ENCODE measurements at regions not wholly inside any gene's neighbourhood (a gene's known extent, or its start where the extent isn't known, plus 50 kb on each side); places are given as distances from the start of the nearest gene placed in this dataset.

DNA sequence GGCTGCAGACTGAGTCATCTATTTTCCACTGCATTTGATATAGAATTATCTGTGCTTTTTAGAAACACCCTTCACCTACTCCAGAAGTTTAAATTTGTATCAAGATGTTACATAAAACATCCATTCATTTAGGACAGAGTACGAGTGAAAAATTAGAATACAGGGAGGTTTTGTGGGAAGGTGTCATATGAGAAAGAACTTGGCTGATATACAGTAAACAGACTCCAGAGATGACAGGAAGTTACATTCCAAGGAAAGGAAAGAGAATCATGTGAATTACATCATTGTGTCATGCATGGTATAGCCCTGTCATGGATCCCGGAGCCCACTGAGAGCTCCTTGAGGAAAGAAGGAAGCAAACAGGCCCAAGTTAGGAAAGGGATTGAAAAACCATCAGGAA, 341.5 kb upstream of the PKDCC start:
- Mint-ChIP-seq H3K4me1 (ENCODE audit: low read depth) (no peaks in the 10 kb centered on the region), H3K36me3 (ENCODE audit: low read depth) (no peaks in the 10 kb centered on the region), H3K27me3 (ENCODE audit: low read depth) (no peaks in the 10 kb centered on the region), H3K4me3 (no peak overlapping the region), H3K27ac (no peak overlapping the region), H3K9me3 (no peaks in the 10 kb centered on the region)
- DNase-seq (ENCODE audit: low spot score): no peak

GRCh38 chr2:41707790-41708451, 339.9 kb upstream of the PKDCC start:
- H3K27ac Mint-ChIP-seq: no peak overlapping the region
- no peak overlapping the region for H3K4me3 Mint-ChIP-seq
- no peaks in the 10 kb centered on the region for H3K27me3 Mint-ChIP-seq (ENCODE audit: low read depth)
- H3K9me3 Mint-ChIP-seq: no peaks in the 10 kb centered on the region
- no peaks in the 10 kb centered on the region for H3K36me3 Mint-ChIP-seq (ENCODE audit: low read depth)
- DNase-seq (ENCODE audit: low spot score): no peak
- H3K4me1 Mint-ChIP-seq (ENCODE audit: low read depth): no peaks in the 10 kb centered on the region

DNA sequence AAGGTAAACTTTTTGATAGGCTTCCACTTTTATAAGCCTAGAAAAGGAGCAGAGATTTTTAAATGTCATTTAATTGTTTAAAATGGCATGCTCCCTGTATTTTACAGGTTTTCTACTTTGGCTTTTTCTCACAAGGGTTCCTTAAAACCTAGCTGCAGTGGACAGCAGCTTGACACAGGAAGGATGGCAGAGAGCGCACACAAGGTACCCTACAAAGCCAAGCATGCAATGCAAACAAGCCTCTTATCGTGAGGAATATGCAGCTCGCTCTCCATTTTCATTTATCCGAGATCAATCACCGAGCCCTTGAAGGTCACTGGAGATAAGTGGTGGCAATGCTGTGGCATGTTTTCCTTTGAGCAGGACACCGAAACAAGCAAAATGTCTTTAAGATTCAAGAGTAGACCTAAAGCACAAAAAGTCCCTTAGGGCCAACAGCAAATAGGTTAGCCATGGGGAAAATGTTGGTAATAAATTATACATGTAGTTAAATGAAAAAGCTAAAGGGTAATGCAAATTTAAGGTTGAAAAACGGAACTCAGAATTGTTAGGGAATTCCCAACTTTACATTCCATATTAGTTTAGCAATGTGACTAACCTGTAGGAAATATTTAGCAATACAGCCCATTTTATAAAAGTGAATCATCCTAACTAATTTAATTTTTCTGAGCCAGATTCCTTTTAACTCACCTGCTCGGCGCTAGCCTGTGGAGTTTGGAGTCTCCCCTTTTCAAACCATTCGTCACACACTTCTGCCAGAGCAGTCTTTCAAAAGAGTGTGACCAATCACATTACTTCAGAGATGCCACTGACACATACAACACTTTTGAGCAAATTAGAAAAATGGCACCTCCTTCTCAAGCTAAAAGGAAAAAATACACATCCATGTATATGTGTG, 337.9 kb upstream of the PKDCC start:
- Mint-ChIP-seq H3K36me3 (ENCODE audit: low read depth) (no peaks in the 10 kb centered on the region), H3K9me3 (no peaks in the 10 kb centered on the region), H3K27me3 (ENCODE audit: low read depth) (no peaks in the 10 kb centered on the region), H3K4me1 (ENCODE audit: low read depth) (no peaks in the 10 kb centered on the region), H3K4me3 (no peak overlapping the region), H3K27ac (no peak overlapping the region)
- no peak for DNase-seq (ENCODE audit: low spot score)

DNA sequence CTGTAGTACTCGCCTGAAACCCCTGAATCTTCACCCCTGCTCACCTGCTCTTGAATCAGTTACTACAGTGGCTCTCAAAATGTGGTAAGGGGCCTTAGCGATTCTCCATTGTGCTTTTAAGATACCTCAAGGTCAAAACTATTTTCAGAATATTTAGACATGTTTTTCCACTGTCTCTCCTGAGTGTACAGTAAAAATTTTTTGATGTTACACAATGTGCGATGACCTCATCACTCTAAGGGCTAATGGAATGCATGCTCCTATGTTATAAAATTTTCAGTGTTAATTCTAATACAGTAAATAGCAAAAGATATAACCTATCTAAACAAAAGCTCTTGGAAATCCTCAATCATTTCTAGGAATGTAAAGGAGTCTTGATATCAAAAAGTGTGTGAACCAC, 336.9 kb upstream of the PKDCC start:
- Mint-ChIP-seq H3K4me3 (no peak overlapping the region), H3K27me3 (ENCODE audit: low read depth) (no peaks in the 10 kb centered on the region), H3K4me1 (ENCODE audit: low read depth) (peaks cover 3% of the 10 kb centered on the region), H3K9me3 (no peaks in the 10 kb centered on the region), H3K27ac (no peak overlapping the region), H3K36me3 (ENCODE audit: low read depth) (no peaks in the 10 kb centered on the region)
- no peak for DNase-seq (ENCODE audit: low spot score)

DNA sequence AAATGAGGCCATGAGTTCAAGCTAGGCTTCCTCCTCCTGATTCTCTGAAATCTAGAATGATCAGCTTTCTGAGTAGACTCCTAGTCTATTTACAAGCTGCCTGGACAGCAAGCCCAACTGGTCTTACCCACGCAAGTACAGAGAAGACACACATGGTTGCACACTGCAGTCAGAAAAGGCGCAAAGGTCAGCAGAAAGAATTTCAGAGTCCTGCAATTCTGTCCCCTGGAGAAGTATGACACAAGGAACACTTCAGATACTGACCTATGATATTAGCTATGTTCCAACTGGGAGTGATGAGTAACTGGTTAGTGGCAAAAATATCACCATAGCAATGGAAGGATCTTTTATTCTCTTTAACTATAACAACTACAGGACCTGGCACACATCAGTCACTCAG, 336.1 kb upstream of the PKDCC start:
- Mint-ChIP-seq H3K4me3 (no peak overlapping the region), H3K27ac (no peak overlapping the region), H3K9me3 (no peaks in the 10 kb centered on the region), H3K36me3 (ENCODE audit: low read depth) (no peaks in the 10 kb centered on the region), H3K4me1 (ENCODE audit: low read depth) (peaks cover 3% of the 10 kb centered on the region), H3K27me3 (ENCODE audit: low read depth) (no peaks in the 10 kb centered on the region)
- DNase-seq (ENCODE audit: low spot score): no peak

GRCh38 chr2:41716497-41716896, 331.3 kb upstream of the PKDCC start:
- Mint-ChIP-seq H3K27ac (no peak overlapping the region), H3K9me3 (no peaks in the 10 kb centered on the region), H3K4me1 (ENCODE audit: low read depth) (peaks cover 10% of the 10 kb centered on the region), H3K27me3 (ENCODE audit: low read depth) (no peaks in the 10 kb centered on the region), H3K36me3 (ENCODE audit: low read depth) (no peaks in the 10 kb centered on the region), H3K4me3 (no peak overlapping the region)
- no peak for DNase-seq (ENCODE audit: low spot score)

DNA sequence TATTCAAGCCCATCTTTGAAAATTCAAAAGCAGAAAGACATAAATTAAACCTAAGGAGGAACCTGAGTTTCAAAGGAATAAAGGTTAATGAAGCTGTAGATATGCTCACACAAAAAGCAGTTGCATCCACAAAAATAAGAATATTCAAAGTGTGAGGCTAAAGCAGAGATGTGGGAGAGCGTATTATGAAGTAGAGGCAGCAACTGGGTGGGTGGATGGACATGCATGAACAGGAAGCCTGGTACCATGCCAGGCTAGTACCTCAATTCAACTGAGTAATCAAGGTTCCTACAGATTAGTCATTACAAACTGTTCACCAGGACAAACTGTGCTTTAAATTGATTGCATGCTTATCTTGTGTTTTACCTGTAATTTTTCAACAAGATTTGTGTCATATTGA, 330.0 kb upstream of the PKDCC start:
- H3K4me1 Mint-ChIP-seq (ENCODE audit: low read depth): peaks cover 10% of the 10 kb centered on the region
- H3K4me3 Mint-ChIP-seq: no peak overlapping the region
- DNase-seq (ENCODE audit: low spot score): no peak
- no peaks in the 10 kb centered on the region for H3K9me3 Mint-ChIP-seq
- H3K27ac Mint-ChIP-seq: no peak overlapping the region
- H3K27me3 Mint-ChIP-seq (ENCODE audit: low read depth): no peaks in the 10 kb centered on the region
- no peaks in the 10 kb centered on the region for H3K36me3 Mint-ChIP-seq (ENCODE audit: low read depth)

DNA sequence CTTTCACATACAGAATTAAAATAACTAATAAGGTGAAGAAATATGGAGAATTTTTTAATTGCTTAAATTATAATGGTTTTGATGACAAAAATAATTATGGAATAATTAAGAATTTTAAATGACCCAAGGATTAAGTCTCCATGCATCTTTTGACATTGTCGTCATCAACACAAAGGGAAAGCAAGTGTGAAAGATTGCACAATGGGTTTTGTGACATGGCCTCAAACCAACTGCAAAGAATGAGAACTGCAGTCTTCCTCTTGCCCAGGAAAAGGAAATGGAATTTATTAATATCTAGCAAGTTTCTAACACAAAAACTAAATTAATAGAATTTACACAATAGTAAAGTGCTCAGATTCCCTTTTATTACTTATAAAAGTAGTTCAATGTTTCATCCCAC, 329.1 kb upstream of the PKDCC start:
- Mint-ChIP-seq H3K9me3 (no peaks in the 10 kb centered on the region), H3K27ac (no peak overlapping the region), H3K36me3 (ENCODE audit: low read depth) (no peaks in the 10 kb centered on the region), H3K4me1 (ENCODE audit: low read depth) (peaks cover 10% of the 10 kb centered on the region), H3K27me3 (ENCODE audit: low read depth) (no peaks in the 10 kb centered on the region), H3K4me3 (no peak overlapping the region)
- no peak for DNase-seq (ENCODE audit: low spot score)

- Mint-ChIP-seq H3K4me3 (no peak overlapping the region), H3K27ac (no peak overlapping the region), H3K9me3 (no peaks in the 10 kb centered on the region)
These were observed 328.1 kb upstream of the PKDCC start for GRCh38 chr2:41719756-41720155.

GRCh38 chr2:41720331-41721251, 327.2 kb upstream of the PKDCC start:
- Mint-ChIP-seq H3K36me3 (ENCODE audit: low read depth) (no peaks in the 10 kb centered on the region), H3K27ac (no peak overlapping the region), H3K4me1 (ENCODE audit: low read depth) (peaks cover 10% of the 10 kb centered on the region), H3K27me3 (ENCODE audit: low read depth) (no peaks in the 10 kb centered on the region), H3K9me3 (no peaks in the 10 kb centered on the region), H3K4me3 (no peak overlapping the region)
- no peak for DNase-seq (ENCODE audit: low spot score)

More at GRCh38 chr2:41719756-41720155, 328.1 kb upstream of the PKDCC start:
- H3K27me3 Mint-ChIP-seq (ENCODE audit: low read depth): no peaks in the 10 kb centered on the region
- H3K36me3 Mint-ChIP-seq (ENCODE audit: low read depth): no peaks in the 10 kb centered on the region
- DNase-seq (ENCODE audit: low spot score): no peak
- peaks cover 10% of the 10 kb centered on the region for H3K4me1 Mint-ChIP-seq (ENCODE audit: low read depth)

DNA sequence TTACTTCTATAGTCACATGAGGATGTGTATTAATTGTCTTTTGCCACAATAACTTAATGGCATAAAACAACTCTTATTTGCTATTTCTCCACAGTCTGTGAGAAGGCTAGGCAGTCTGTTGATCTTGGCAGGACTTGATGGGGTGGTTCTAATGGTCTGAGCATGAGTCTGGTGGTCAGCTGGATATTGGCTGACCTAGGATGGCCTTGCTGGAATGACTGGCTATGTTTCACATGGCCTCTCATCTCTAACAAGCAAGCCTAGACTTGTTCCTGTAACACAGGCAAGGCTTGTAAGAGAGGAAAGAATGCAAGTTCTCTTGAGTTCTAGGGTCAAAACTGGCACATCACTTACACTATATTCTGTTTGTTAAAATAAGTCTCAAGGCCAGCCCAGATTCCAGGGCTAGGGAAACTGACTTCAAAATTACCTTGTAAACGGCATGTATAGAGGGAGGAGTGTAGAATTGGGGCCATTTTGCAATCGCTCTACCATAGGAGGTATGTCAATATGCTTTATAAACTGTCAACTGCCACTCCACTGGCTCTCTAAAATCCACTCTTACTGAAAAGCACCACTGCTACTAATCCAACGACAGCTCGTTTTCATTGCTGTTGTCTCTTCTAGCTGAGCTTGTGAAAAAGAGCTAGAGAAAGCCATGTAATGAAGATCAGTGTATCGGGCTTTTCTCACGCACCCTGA, 325.0 kb upstream of the PKDCC start:
- Mint-ChIP-seq H3K4me3 (no peak overlapping the region), H3K27ac (no peak overlapping the region), H3K9me3 (no peaks in the 10 kb centered on the region), H3K4me1 (ENCODE audit: low read depth) (peaks cover 7% of the 10 kb centered on the region), H3K27me3 (ENCODE audit: low read depth) (no peaks in the 10 kb centered on the region), H3K36me3 (ENCODE audit: low read depth) (no peaks in the 10 kb centered on the region)
- DNase-seq (ENCODE audit: low spot score): no peak

GRCh38 chr2:41723526-41723925, 324.3 kb upstream of the PKDCC start:
- Mint-ChIP-seq H3K9me3 (no peaks in the 10 kb centered on the region), H3K4me1 (ENCODE audit: low read depth) (peaks cover 7% of the 10 kb centered on the region), H3K27me3 (ENCODE audit: low read depth) (no peaks in the 10 kb centered on the region), H3K4me3 (no peak overlapping the region), H3K27ac (no peak overlapping the region), H3K36me3 (ENCODE audit: low read depth) (no peaks in the 10 kb centered on the region)
- DNase-seq (ENCODE audit: low spot score): no peak

DNA sequence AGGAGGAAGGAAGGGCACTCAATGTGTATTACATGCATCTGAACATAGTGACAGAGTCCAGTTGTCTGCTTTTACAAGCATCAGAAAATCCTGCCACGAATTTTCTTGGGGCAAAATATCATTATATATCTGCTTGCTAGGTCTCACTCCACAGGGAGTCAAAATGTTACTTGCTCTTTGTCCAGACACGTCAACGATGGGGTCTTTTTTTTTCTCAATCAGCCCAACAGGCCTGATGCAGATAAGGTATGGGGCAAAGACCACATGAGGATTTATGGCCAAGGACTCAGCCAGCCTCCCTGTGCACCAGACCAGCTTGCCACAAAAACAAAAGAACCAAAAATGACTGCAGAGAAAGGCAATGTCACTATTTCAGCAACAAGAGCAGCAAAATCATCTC, 323.4 kb upstream of the PKDCC start:
- Mint-ChIP-seq H3K36me3 (ENCODE audit: low read depth) (no peaks in the 10 kb centered on the region), H3K4me3 (no peak overlapping the region), H3K27me3 (ENCODE audit: low read depth) (no peaks in the 10 kb centered on the region), H3K27ac (no peak overlapping the region), H3K9me3 (no peaks in the 10 kb centered on the region), H3K4me1 (ENCODE audit: low read depth) (peaks cover 7% of the 10 kb centered on the region)
- no peak for DNase-seq (ENCODE audit: low spot score)

Measured in T-helper 2 cell treated with Interferon-gamma antibody and Interleukin-4, amounts not matched to agents 5 μg/mL and 100 μg/mL, for 36 hours (primary cell).